ENCODE measurements at regions not wholly inside any gene's neighbourhood (a gene's known extent, or its start where the extent isn't known, plus 50 kb on each side); places are given as distances from the start of the nearest gene placed in this dataset.

- TF ChIP-seq STAT1 (conservative IDR thresholded peaks at IDR 0.05): no peak
- TF ChIP-seq NFIC (IDR thresholded peaks at IDR 0.05; ENCODE audit: low read depth, low read length): no peak
- no peak for TF ChIP-seq BRCA1 (IDR thresholded peaks at IDR 0.05; ENCODE audit: low read depth, low read length)
These were observed 1647.4 kb upstream of the C9orf72 start (continued) for GRCh38 chr9:29220596-29221251.

DNA sequence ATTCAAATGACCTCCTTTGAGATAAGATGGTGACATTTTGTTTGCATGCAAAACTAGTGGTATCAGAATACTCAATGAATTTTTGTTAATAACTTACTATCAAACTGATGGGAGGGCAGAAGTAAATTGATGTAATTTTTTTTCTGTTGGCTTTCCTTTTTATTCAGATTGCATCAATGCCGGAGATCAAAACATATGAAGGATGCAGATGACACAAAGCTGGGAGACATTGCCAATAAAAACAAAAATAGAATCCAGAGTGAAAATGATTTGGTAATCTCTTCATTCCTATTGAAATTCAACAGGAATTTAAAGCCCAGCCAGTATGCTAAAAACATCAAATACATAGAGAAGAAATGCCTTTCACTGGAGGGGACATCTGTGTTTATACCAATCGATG is 1655.3 kb upstream of the C9orf72 start:
- FAIRE-seq (no peak), ATAC-seq (no peak), DNase-seq (ENCODE audit: low read depth, low spot score) (no peak)
- ChIA-PET SMC1A (ENCODE audit: uncharacterized antibody, unreplicated experiment) (no interaction called here), RAD21 (ENCODE audit: unreplicated experiment) (no interaction called here), CTCF (no interaction called here), POLR2A (no interaction called here)
- Histone ChIP-seq H2AFZ (ENCODE audit: control insufficient read depth, low read depth, low read length) (no peak overlapping the region), H3K36me3 (ENCODE audit: control insufficient read depth in 2 of 2, insufficient read depth in 2 of 2, low read length in 1 of 2) (no peaks in the 10 kb centered on the region), H3K27ac (ENCODE audit: control insufficient read depth, insufficient read depth) (no peak overlapping the region), H3K4me3 (no peak overlapping the region), H3K9ac (ENCODE audit: control insufficient read depth, insufficient read depth, low read length) (no peak overlapping the region), H4K20me1 (ENCODE audit: control insufficient read depth, insufficient read depth) (no peaks in the 10 kb centered on the region), H3K27me3 (replicated peaks in 1 of 2; ENCODE audit: control insufficient read depth in 2 of 2, insufficient read depth in 2 of 2, low read length in 1 of 2) (no peaks in the 10 kb centered on the region), H3K79me2 (ENCODE audit: control insufficient read depth, insufficient read depth, low read length) (no peaks in the 10 kb centered on the region), H3K4me2 (ENCODE audit: control insufficient read depth, insufficient read depth) (no peak overlapping the region), H3K4me1 (ENCODE audit: control insufficient read depth, insufficient read depth, low read length) (no peaks in the 10 kb centered on the region), H3K9me3 (replicated peaks; ENCODE audit: control insufficient read depth, insufficient read depth, low read length) (no peaks in the 10 kb centered on the region)
- no TSS peak for BruUV-seq (replicated peaks)
- WGBS (ENCODE audit: insufficient coverage, insufficient replicate concordance, low lambda C conversion rate, missing lambda C conversion rate): 42% methylated on average over 2 of the region's 2 CpGs
- in situ Hi-C loops (cut with MboI): no loop called here
- intact Hi-C loops (cut with micrococcal nuclease; ENCODE audit: unreplicated experiment): no loop called here
- TF ChIP-seq, protein P1, sequence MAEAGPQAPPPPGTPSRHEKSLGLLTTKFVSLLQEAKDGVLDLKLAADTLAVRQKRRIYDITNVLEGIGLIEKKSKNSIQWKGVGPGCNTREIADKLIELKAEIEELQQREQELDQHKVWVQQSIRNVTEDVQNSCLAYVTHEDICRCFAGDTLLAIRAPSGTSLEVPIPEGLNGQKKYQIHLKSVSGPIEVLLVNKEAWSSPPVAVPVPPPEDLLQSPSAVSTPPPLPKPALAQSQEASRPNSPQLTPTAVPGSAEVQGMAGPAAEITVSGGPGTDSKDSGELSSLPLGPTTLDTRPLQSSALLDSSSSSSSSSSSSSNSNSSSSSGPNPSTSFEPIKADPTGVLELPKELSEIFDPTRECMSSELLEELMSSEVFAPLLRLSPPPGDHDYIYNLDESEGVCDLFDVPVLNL (IDR thresholded peaks at IDR 0.05; ENCODE audit: low read depth, low read length): no peak
- TF ChIP-seq POLR2AphosphoS5 (IDR thresholded peaks at IDR 0.05; ENCODE audit: low read length) (no peak), LARP7 (IDR thresholded peaks at IDR 0.05) (no peak), IRF4 (IDR thresholded peaks at IDR 0.05; ENCODE audit: low read depth, low read length) (no peak), PRDM15 (CRISPR knock-in tag; IDR thresholded peaks at IDR 0.05) (no peak), EZH2 (IDR thresholded peaks at IDR 0.05; ENCODE audit: borderline replicate concordance, control insufficient read depth, low read depth, low read length) (no peak)
